Right lung (tissue), 2 donors: ENCODE measurements at regions not wholly inside any gene's neighbourhood (a gene's known extent, or its start where the extent isn't known, plus 50 kb on each side); places are given as distances from the start of the nearest gene placed in this dataset.
"Not testable (repeated sequence)": the region's sequence is repeated elsewhere in the genome, so short reads cannot be mapped to it uniquely, and the experiment has no call there.

Experiments used
- DNase-seq, 2 donors: peaks; one replicate each; pipeline ENCODE4 v3.0.0-alpha.2; 2013

DNA sequence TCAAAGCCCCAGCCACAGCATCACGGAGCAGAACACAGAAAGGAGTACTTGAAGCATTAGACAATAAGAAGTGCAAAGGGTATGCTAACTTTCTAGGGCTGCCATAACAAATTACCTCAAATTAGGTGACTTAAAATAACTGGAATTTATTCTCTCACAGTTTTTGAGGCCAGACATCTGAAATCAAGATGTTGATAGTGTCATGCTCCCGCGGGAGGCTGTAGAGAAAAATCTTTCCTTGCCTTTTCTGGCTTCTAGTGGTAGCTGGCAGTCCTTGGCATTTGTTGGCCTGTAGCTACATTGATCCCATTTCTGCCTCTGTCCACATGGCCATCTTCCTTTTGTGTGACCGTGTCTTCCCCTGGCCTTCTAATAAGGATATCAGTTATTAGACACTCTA, 51.9 kb upstream of the SPDL1 start:
- no peak for DNase-seq

DNA sequence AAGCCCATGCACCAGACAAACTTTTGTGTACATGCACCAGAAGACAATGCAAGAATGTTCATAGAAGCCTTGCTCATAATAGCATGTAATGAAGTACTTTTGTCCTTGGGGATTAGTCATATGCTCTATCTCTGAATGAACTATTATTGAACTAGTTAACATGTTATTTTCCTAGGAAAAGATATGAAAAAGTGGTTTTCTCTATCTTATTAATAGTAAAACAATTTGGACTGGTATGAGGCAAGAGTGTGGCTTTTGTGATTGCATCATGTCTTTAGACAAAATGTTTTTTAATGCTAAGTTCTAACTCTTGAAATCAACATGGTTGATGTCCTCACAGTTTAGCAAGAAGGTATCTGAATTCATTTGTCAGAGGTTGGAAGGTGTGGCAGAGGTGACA, 55.7 kb upstream of the SPDL1 start:
- no peak for DNase-seq

DNA sequence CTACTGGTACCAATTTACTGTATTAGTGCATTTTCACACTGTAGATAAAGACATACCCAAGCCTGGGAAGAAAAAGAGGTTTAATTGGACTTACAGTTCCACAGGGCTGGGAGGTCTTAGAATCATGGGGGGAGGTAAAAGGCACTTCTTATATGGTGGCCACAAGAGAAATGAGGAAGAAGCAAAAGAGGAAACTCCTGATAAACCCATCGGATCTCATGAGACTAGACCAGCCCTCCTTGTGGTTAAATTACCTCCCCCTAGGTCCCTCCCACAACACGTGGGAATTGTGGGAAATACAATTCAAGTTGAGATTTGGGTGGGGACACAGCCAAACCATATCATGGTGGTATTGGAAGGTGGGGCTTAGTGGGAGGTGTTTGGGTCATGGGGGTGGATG, 56.5 kb upstream of the SPDL1 start:
- no peak for DNase-seq

DNA sequence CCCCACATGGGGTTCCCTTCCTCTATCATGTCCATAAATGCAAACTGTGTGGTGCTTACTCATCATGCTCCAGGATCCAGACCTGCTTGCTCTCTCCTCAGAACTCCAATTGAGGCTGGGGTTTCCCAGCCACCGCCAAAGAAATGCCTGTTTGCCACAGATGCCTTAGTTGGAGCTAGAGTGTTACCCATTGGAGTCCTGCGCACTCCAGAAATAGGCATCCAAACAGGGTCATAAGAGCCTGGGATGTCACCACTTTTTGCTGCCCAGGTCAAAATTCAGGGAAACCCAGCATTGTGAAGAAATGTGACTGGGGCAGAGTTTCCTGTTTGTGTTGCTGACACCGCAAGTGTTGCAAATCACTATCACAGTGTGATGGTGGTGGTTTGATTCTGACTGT, 60.7 kb upstream of the SPDL1 start:
- no peak for DNase-seq

DNA sequence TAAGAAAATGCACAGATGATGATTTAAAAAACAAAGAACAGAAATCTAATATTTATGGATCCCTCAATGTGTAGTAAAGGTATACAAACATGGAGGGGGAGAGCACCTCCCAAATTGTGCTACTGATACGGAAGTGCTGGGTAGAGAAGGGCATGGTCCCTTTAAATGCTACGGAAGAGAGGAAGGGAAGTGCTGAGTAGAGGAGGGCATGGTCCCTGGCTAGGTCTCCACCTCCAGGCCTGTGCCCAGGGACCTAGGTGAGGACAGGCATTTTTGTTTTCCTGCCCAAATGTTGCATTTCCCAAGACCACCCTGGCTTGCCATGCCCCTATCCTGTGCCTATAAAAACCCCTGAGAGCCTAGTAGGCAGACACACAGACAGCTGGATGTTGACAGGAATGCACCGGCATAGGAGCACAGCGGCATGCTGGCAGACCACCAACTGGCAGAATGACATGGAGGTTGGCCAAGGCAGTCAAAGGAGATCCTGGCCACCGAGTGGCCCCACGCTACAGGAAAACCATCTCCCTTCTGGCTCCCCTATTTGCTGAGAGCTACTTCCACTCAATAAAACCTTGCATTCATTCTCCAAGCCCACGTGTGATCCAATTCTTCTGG, 62.1 kb upstream of the SPDL1 start:
- DNase-seq: peak in 1 of 2 donors; percentile 23

DNA sequence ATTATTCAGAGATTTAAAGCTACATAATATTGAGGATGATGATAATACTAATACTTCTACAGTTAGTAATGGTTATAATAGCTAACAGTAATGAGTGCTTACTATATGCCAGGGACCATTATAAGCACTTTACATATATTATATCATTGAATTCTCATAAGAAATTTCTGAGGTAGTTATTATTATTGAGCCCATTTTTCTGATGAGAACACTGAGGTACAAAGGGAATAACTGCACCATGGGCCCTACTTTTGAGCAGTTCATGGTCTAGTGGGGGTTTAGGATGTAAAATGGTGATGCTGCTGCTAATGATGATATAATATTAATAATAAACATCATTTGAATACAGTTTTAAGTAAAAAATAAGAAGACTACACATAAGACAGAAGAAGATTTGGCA, 64.2 kb upstream of the SPDL1 start:
- DNase-seq: no peak

DNA sequence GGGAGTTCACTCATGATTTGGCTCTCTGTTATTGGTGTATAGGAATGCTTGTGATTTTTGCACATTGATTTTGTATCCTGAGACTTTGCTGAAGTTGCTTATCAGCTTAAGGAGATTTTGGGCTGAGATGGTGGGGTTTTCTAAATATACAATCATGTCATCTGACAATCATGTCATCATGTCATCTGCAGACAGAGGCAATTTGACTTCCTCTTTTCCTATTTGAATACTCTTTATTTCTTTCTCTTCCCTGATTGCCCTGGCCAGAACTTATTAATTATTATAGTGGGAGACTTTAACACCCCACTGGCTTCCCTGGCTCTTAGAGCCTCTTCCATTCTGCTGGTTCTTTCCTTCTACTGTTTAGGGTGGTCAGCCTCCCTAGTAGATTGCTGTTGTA, 64.8 kb upstream of the SPDL1 start:
- DNase-seq: not testable (repeated sequence)

DNA sequence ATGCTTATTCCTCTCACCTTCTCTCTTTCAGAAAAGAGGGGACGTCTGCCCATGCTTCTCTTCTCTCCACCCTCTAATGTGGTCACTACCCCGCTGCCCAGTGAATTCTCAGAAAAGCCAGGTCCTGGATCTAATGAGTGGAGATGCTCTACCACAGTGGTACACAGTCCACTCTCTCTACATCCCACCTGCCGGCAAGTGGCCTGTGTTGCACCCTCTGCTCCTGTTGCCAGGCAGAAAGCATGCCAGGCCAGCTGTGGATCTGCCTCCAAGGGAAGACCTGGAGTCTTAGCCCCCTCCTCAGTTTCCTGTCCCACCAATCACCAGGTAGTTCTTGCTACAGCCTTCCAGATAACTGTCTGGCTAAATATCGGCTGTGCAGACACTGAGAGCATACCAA, 71.2 kb upstream of the SPDL1 start:
- no peak for DNase-seq

DNA sequence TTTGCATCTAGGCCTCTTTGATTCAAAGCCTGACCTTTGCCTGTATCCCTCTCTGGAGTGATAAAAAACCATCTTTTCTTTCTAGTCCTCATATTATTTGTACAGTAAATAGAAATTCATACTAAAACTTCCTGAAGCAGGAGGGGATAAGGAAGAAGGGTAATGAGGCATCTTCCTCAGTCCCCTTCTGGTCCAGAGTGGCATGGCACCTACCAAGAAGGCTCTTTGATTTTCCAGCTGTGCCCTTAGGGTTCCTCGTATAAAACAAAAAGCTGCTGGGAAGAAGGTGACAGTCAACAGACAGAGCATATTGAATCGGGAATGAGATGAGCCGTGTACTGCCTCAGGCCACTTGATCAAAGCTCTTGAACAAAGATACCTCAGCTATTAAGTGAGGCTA, 71.9 kb upstream of the SPDL1 start:
- DNase-seq: no peak

DNA sequence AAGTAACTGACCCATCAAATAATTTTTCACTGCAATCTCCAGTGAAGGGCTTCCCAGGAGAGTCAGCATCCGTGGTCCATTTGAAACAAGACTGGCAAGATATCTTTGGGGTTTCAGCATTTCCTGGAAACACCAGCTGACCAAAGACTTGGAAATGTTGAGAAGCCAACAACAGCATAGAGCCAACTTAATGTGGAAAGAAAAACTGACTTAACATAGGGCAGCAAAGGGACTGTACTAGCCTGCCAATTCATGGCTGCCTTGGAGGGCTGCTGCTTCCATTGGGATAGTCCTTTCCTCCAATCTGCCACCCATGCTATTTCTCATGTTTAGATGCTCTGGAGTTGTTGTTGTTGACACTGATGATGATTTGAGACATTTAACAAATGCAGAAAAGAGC, 76.5 kb upstream of the SPDL1 start:
- DNase-seq: no peak

DNA sequence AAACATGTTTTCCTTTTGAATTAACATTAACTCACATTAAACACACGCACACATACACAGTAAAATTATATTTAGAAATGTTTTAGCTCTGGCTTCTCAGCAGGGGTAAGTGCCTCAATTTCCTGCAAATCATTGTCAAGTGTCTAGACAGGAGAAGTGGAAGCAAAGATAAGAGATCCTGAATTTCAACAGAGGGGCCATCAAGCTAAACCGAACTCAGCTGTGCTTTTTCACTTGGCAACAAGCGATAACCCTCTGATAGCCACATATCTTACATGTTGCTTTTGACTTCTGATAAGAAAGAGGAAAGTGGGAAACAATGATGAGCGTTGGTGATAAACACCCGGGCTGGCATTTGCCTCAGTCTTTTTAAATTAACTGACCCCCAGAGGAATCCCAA, 79.7 kb upstream of the SPDL1 start:
- DNase-seq: no peak

DNA sequence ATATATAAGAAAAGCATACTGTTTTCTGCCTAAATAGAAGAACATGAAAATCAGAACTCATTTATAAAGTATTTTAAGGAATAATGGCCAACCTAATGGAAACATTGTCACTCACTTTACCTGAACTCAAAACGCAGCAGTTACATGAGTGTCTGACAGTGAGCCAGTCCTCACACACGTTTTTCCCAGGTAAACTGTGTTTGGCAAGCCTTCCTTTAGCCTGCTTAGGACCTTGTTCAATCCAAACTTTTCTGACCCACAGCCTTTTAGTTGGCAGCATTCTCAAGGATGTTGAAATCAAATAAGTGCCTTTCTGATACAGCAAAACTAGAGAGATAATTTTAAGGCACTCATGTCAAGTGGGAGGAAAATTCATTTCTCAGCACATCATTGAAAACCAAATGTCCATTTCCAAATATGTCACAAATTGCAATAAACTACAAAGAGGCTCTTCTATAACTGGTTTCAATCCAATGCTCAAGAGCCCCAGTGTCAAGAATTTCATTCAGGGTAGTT, 83.5 kb upstream of the SPDL1 start:
- DNase-seq: peak; percentile 27 to 38

DNA sequence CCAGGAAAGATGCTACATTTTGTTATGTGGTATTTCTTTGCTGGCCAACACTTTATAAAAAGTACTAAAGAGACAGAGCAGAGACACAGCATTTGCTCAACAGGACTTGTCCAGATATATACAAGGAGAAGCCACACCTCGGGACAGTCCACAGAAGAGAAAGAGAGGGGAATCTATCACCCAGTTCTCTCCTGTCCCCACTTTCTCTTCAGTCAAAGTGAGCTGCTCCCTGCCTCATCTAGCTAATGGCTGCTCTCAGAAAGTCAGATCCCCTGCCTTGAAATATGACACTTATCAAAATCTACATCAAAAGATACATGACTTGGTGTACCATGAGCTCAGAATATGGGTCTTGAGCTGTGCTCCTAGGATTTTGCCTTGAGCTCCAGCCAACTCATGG, 86.7 kb upstream of the SPDL1 start:
- no peak for DNase-seq

DNA sequence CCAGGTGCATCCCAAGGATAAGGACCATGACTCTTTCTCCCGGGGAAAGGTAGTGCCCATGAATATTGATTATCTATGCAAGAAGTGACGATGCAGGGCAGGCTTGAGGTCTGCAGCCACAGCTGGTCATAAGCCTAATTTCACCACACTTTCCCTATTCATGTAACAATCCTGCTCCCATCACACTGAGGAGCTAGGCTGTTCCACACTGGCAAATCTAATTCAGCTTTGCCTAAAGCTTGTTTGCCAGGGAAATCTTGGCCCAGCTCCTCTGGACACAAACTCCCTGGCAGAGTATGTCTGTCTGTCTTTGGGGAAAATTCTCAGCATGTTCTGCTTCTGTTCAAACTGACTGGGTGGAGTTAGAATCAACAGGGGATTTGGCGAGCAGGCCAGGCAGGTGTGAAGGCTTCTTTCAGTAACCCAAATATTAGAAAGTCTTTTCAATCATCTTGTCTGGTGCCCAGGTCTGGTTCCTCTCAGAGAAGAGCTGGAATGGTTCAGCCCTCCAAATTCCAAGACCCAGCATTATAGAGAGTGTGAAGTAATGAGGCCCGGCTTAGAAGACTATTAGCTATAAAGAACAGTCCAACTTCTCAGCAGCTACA, 88.5 kb upstream of the SPDL1 start:
- DNase-seq: no peak

DNA sequence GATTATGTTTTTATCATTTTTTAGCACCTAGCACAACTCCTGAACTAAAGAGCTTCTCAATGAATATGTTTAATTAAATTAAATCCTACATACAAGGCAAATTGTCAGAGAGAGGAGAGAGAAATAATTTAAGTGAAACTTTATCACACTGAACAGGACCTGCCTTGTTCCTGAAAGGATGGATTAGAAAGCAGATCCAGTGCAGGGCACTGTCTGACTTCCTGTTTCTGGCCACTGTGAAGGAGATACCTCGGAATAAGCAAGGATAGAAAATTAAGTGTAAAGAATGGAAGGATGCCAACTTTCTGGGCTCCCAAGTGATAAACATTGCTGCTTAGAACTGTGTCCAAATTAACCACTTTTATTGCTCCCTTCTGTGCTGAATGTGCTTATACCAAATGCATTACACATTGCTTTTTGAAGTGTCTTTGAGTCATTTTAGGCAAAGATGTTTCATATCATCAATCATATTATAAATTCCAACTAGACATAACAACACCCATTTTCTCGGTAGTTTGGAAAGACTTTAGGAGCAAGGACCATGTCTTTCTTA, 89.1 kb upstream of the SPDL1 start:
- DNase-seq: peak in 1 of 2 donors; percentile 26

DNA sequence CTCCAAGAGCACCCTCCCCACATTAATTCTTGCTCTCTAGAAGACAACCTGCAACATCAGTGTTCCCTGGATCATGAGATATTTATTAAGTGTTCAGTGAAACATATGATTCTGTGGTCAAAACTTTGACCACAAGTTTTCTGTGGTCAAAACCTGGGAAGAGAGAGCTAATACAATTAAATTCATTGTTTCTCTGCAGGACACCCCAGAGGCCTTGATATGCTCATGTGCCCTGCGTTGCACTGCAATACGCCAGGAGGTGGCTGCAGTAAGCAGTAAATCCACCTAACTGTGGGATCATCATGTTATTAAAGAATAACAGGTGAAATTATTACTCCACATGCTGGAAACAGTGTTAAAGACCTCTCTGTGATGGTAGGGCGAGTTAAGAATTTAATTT, 109.3 kb upstream of the SPDL1 start:
- no peak for DNase-seq

DNA sequence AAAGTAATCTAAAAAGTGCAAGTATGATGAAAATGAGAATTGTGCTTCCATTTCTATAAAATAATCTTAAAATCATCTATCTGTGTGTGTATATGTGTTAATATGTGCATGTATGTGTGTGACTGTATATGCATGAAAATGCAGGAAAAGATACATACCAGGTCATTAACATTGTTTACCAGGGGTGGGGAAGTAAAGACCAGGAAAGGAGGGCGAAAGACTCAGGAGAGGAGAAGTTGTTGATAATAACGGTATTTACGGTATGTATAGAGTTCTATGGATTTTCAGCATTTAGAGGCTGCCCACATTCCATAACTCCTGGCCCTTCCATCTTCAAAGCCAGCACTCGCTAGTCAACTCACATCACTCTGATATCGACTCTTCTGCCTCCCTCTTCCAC, 111.0 kb upstream of the SPDL1 start:
- no peak for DNase-seq

DNA sequence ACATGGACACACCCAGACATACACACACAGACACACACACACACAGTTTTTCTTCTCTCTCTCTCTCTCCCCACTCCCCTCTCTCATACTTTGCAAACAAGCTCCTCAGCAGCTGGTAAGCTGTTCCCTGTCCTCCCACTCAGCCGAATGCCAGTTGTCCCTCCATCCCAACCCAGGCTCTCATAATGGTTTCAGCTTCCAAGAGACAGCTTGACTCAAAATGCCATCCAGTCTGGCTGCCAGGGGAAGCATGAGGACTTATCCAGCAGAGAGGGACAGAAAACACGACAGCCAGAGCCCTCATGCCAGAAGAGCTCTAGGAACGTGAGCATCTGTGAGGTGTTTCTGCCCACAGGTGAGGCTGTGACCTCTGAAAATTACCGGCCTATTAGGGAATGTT, 112.6 kb upstream of the SPDL1 start:
- no peak for DNase-seq

DNA sequence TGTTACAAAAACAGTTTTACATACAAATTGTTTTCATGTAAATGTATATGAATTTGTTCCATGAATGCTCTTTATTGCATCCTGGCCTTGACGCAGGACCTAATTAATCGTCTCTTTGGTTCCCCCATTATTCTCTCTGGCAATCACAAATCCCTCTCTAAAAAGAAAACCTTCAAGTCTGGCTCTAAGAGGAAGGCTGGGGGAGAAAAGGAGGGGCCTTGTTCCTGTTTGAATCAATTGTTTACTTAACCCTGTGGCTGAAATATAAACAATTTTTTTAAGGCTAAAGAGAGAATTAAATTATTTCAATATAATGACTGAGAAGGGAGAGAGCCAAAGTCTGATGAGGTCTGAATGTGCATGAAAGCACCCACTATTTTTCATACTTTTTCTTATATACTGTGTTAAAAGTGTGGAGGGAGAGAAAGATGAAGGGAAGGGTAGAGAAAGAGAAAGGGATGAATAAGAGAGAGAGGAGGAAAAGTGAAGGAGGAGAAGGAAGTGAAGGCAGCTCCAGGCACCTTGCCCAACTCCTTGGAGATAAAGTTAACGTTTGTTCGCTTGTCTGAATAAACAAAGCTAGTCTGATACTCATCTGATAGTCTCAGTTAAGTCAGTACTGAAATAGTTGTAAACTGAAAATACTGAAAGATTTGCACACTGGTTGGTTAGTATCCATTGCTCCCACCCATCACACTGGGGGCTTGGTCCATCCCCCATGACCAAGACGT, 116.4 kb upstream of the SPDL1 start:
- DNase-seq: peak; percentile 46 to 58

DNA sequence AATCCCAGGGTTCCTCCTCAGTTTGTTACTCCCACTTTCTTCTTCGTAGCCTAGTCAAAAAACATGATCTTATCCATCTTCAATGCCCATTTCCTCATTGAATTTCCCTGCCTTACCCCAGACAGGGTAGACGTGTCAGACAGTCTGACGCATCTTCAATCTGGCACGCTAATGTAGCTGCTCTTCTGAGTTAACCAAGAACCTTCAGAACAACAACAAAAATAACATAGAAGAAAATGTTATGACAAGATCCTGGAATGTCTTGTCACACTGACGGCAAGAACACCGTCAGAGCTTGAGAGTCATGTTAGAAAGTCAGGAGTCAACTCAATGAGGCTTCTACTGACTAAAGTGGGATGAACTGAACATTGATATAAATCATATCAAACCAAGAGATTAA, 122.7 kb upstream of the SPDL1 start:
- no peak for DNase-seq

DNA sequence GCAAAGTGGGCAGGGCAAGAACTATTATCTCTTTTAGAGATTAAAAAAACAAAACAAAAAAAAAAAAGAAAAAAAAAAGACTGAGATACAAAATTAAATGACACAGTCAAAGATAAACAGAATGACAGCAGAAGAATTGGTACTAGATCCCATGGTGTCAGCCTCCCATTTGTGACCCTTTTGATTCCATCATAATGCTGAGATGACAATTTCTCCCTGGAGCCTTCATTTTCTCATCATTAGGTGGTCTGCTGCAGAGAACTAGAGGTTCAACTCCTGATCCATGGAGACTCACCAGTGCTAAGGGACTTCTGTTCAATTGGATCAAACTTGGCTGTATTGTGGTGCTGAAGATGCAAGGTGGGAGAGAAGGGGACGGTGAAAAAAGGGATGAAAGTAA, 123.5 kb upstream of the SPDL1 start:
- DNase-seq: no peak

DNA sequence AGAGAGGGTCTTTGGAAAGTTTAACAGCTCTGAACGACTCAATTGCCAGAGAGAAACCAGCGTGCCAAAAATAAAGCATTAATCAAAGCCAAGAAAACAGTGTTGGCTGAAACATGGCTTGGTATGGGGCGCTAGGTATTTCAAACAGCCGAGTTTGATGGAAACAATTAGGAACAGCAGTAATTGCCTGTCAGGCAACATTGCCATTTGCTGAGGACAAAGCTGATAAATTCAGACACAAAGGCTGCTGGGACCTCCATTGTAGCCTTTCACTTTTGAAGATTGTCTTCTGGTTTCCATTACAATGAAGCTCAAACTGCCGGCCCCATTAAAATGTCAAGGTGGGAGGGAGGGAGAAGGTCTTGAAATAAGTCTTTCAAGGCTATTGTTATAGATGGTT, 125.4 kb upstream of the SPDL1 start:
- no peak for DNase-seq

DNA sequence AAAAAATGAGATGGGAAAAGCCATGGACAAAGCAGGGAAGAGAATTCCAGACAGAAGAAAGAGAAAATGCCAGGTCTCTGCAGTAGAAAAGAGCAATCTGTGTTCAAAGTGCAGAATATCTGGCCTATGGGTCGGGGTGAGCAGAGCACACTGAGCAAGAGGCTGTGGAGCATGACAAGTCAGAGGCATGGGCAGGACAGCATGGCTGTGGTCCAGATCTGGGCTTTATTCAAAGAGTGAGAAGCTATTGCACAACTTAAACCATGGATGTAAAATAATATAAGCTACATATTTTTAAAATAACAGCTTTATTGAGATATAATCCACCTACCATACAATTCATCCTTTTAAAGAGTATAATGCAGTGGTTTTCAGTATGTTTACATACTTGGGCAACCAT, 133.1 kb upstream of the SPDL1 start:
- no peak for DNase-seq
